Spleen (tissue), 11 donors: ENCODE measurements at regions not wholly inside any gene's neighbourhood (a gene's known extent, or its start where the extent isn't known, plus 50 kb on each side); places are given as distances from the start of the nearest gene placed in this dataset.

Experiments used
- DNase-seq: peaks from one replicate; pipeline ENCODE4 v3.0.0-alpha.2; 2020
- H3K27ac ChIP-seq, 8 donors: fragments of 200-600 bp; sonication (generic) in 7 of 8; 1 replicate in 4 of 8; 2 replicates in 4 of 8; pipeline versions ENCODE4 v1.5.0 to v1.8.0; 2016 to 2021; ENCODE audit warnings: inconsistent platforms in 4 of 8, mild to moderate bottlenecking in 4 of 8, moderate library complexity in 1 of 8
- H3K27me3 ChIP-seq, 7 donors: fragments of 200-600 bp; sonication (generic) in 6 of 7; replicated peaks in 1 of 7; 1 replicate in 4 of 7; 2 replicates in 3 of 7; pipeline versions ENCODE4 v1.5.0 to v1.8.0; 2016 to 2021; ENCODE audit warnings: inconsistent platforms in 3 of 7, mild to moderate bottlenecking in 1 of 7
- H3K36me3 ChIP-seq, 6 donors: fragments of 200-600 bp; sonication (generic) in 5 of 6; 1 replicate in 4 of 6; 2 replicates in 2 of 6; pipeline versions ENCODE4 v1.5.0 to v1.8.0; 2016 to 2021; ENCODE audit warnings: inconsistent platforms in 2 of 6
- H3K4me1 ChIP-seq, 6 donors: fragments of 200-600 bp; sonication (generic) in 5 of 6; 1 replicate in 3 of 6; 2 replicates in 3 of 6; pipeline versions ENCODE4 v1.5.0 to v1.8.0; 2016 to 2021; ENCODE audit warnings: inconsistent platforms in 3 of 6
- H3K4me3 ChIP-seq, 8 donors: fragments of 200-600 bp; sonication (generic) in 7 of 8; 1 replicate in 4 of 8; 2 replicates in 4 of 8; pipeline versions ENCODE4 v1.5.0 to v1.8.0; 2016 to 2021; ENCODE audit warnings: inconsistent platforms in 4 of 8, mild to moderate bottlenecking in 4 of 8, moderate library complexity in 2 of 8
- H3K9me3 ChIP-seq, 8 donors: fragments of 200-600 bp; sonication (generic) in 7 of 8; 1 replicate in 4 of 8; 2 replicates in 4 of 8; pipeline versions ENCODE4 v1.5.0 to v1.8.0; 2016 to 2021; ENCODE audit warnings: inconsistent platforms in 4 of 8
- CTCF ChIP-seq, 11 experiments: fragments of 200-600 bp in 7 of 11; fragments of 450-650 bp in 4 of 11; sonication (generic) in 4 of 11; IDR thresholded peaks in 8 of 11; conservative IDR thresholded peaks in 3 of 11; 1 replicate in 7 of 11; 2 replicates in 4 of 11; pipeline versions ENCODE4 v1.4.0 to v1.8.0; 2016 to 2021; ENCODE audit warnings: antibody characterized with exemption in 11 of 11, inconsistent platforms in 4 of 11, mild to moderate bottlenecking in 1 of 11
- POLR2A ChIP-seq, 3 donors: fragments of 450-650 bp; IDR thresholded peaks; one replicate each; pipeline ENCODE4 v1.5.1; 2017; ENCODE audit warnings: antibody characterized with exemption in 3 of 3, mild to moderate bottlenecking in 1 of 3
- POLR2AphosphoS5 ChIP-seq, 3 donors: sonication (generic); formaldehyde crosslinking; IDR thresholded peaks; one replicate each; pipeline ENCODE4 v1.5.1; 2017; ENCODE audit warnings: antibody characterized with exemption in 3 of 3
- WGBS, 5 donors: extraction: QIAGEN DNeasy Blood & Tissue Kit in 3 of 5; methylation state at CpG; one replicate each; pipeline versions ENCODE4 v1.1.5 to v1.1.7; 2013 to 2018; 5-methylcytosine and 5-hydroxymethylcytosine counted together
- intact Hi-C: fragments of 100-400 bp; cut with DNase I; formaldehyde crosslinking; loops from one replicate; pipeline ENCODE4 v1.15.0; 2023; ENCODE audit warnings: low total_unique reads
- donor health status: healthy with polysubstance abuse.
- donor health status: DM: no; HTN: no; CAD: no; lungs with moderate emphysema.
- donor health status: DM: no; HTN: no; CAD: no.
- donor health status: Bipolar disorder and iron deficiency.
- donor health status: healthy.
- donor health status: DM: no; HTN: no; CAD: no.
- donor health status: DM: yes; HTN: yes; CAD: no.

GRCh38 chr4:100738196-100739165 is 220.7 kb upstream of the EMCN start:
- TF ChIP-seq POLR2AphosphoS5 (IDR thresholded peaks at IDR 0.05) (no peak), CTCF (IDR thresholded peaks at IDR 0.05 in 8 of 11, conservative IDR thresholded peaks at IDR 0.05 in 3 of 11) (no peak), POLR2A (IDR thresholded peaks at IDR 0.05) (no peak)
- 77 to 90% (median 82%) methylated on average over 7 of the region's 7 CpGs for WGBS, 5 donors
- peaks cover 0 to 12% (median 7%) of the 10 kb centered on the region in 8 donors for H3K9me3 ChIP-seq
- no peaks in the 10 kb centered on the region for H3K27me3 ChIP-seq
- no peak overlapping the region for H3K4me3 ChIP-seq
- intact Hi-C loops = no loop called here
- no peaks in the 10 kb centered on the region for H3K4me1 ChIP-seq
- no peak for DNase-seq
- no peaks in the 10 kb centered on the region for H3K36me3 ChIP-seq
- no peak overlapping the region for H3K27ac ChIP-seq

- no peak for TF ChIP-seq CTCF (IDR thresholded peaks at IDR 0.05 in 8 of 11, conservative IDR thresholded peaks at IDR 0.05 in 3 of 11)
- TF ChIP-seq POLR2A (IDR thresholded peaks at IDR 0.05) = no peak
- TF ChIP-seq POLR2AphosphoS5 (IDR thresholded peaks at IDR 0.05) = no peak
- no peaks in the 10 kb centered on the region for H3K36me3 ChIP-seq
- H3K27ac ChIP-seq = no peak overlapping the region
- no peaks in the 10 kb centered on the region for H3K4me1 ChIP-seq
- H3K4me3 ChIP-seq = no peak overlapping the region
- no peak for DNase-seq
- H3K27me3 ChIP-seq = no peaks in the 10 kb centered on the region
- WGBS, 5 donors = 62 to 87% (median 68%) methylated on average over 2 of the region's 2 CpGs
- peaks cover 0 to 13% (median 7%) of the 10 kb centered on the region in 8 donors for H3K9me3 ChIP-seq
- intact Hi-C loops = no loop called here
These were observed 219.0 kb upstream of the EMCN start for GRCh38 chr4:100736641-100737451.

GRCh38 chr4:100728861-100729260 is 211.0 kb upstream of the EMCN start:
- H3K9me3 ChIP-seq = peaks cover 0 to 7% (median 2%) of the 10 kb centered on the region in 8 donors
- DNase-seq = no peak
- H3K4me3 ChIP-seq = no peak overlapping the region
- intact Hi-C loops = no loop called here
- no peaks in the 10 kb centered on the region for H3K27me3 ChIP-seq
- TF ChIP-seq POLR2A (IDR thresholded peaks at IDR 0.05) = no peak
- no peak for TF ChIP-seq POLR2AphosphoS5 (IDR thresholded peaks at IDR 0.05)
- no peak for TF ChIP-seq CTCF (IDR thresholded peaks at IDR 0.05 in 8 of 11, conservative IDR thresholded peaks at IDR 0.05 in 3 of 11)
- no peaks in the 10 kb centered on the region for H3K36me3 ChIP-seq
- WGBS, 5 donors = 82 to 90% (median 85%) methylated on average over 4 of the region's 4 CpGs
- H3K4me1 ChIP-seq = no peaks in the 10 kb centered on the region
- no peak overlapping the region for H3K27ac ChIP-seq
